ENCODE measurements at regions not wholly inside any gene's neighbourhood (a gene's known extent, or its start where the extent isn't known, plus 50 kb on each side); places are given as distances from the start of the nearest gene placed in this dataset.

DNA sequence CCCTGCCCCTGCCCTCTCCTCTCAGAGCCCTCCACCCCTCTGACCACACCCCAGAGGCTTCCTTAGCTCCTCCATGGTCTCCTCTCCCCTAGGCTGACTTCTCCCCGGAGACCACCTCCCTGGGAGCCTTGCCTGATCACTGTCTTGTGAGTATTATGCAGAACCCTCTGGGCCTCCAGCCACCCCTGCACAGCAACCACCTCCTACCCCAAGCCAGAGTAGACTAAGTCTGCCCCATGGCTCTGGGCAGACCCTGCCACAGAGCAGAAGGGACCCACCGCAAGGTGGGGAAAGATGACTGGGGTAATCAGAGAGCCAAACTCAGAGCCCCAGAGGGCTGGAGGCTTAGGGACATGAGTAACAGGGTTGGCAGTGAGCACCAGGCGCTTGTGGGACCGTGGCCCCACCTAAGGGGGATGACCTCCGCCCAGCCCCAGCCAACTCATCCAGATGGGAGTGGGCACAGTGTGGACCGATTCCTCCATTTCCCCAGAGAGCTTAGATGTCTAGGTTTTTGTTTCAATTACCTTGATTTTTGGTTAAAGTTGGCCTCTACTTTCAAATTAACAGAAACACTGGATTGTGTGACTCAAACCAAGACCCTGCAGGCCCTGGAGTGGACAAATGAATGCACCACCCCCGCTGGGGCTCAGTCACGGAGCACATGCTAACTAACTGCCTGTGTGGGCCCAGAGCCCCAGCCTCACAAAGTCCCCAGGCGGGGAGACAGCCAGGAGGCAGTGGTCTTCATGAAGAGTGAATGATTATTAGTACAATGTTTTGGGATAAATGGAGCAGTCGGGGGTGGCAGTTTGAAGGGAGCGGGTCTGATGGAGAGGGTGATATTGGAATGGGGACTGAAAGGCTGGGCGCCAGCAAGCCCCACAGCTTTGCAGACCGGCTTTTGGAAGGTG is 119.4 kb upstream of the PRR20G start:
- no peak for TF ChIP-seq POLR2A (IDR thresholded peaks at IDR 0.05; ENCODE audit: borderline replicate concordance, extremely low read depth, insufficient read depth, insufficient read length)
- no peak for TF ChIP-seq CBX3 (IDR thresholded peaks at IDR 0.05; ENCODE audit: low read depth)
- no peak for TF ChIP-seq SRF (IDR thresholded peaks at IDR 0.05; ENCODE audit: low read depth)
- no peak for TF ChIP-seq YY1 (IDR thresholded peaks at IDR 0.05; ENCODE audit: extremely low read depth, insufficient replicate concordance, low read depth, low read length)
- TF ChIP-seq, protein P1, sequence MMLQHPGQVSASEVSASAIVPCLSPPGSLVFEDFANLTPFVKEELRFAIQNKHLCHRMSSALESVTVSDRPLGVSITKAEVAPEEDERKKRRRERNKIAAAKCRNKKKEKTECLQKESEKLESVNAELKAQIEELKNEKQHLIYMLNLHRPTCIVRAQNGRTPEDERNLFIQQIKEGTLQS (IDR thresholded peaks at IDR 0.05), result no peak
- TF ChIP-seq REST (IDR thresholded peaks at IDR 0.05; ENCODE audit: low read depth), result no peak
- no peak for TF ChIP-seq POLR2AphosphoS5 (IDR thresholded peaks at IDR 0.05; ENCODE audit: low read depth, low read length)

All from HCT116 (cell line).